Omental fat pad (tissue), 3 donors: ENCODE measurements at regions not wholly inside any gene's neighbourhood (a gene's known extent, or its start where the extent isn't known, plus 50 kb on each side); places are given as distances from the start of the nearest gene placed in this dataset.

Experiments used
- ATAC-seq: fragments of 150-250 bp; one replicate; pipeline ENCODE4 v1.9.1; 2016; ENCODE audit warnings: mild to moderate bottlenecking, moderate library complexity; ENCODE audit not compliant: low FRiP score
- DNase-seq: peaks from one replicate; pipeline ENCODE4 v3.0.0-alpha.2; 2019; ENCODE audit warnings: low spot score
- CTCF ChIP-seq, 3 donors: fragments of 450-650 bp; IDR thresholded peaks; one replicate each; pipeline ENCODE4 v1.5.1; 2016 to 2017; ENCODE audit warnings: antibody characterized with exemption in 3 of 3, mild to moderate bottlenecking in 3 of 3, moderate library complexity in 2 of 3

DNA sequence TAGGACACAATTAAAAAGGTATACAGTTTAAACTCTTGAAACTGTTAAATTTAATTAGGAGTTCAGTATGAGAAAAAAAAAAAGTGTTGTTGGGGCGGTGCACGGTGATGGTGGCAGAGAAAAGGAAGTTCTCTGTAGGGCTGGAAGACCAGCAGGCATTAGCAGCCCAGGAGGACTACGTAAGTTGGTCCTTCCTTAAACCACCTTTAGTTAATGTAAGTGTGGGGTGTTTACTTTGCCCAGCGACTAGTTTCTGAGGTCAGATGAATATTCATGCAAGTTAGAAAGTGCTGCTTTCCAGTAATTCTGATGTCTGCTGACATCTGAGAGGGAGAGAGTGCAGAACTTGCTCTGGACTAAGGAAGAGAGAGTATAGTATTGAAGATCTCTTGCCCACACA, 54.9 kb downstream of the NKX2-1 start:
- ATAC-seq = no peak
- DNase-seq = no peak
- no peak for TF ChIP-seq CTCF (IDR thresholded peaks at IDR 0.05)

DNA sequence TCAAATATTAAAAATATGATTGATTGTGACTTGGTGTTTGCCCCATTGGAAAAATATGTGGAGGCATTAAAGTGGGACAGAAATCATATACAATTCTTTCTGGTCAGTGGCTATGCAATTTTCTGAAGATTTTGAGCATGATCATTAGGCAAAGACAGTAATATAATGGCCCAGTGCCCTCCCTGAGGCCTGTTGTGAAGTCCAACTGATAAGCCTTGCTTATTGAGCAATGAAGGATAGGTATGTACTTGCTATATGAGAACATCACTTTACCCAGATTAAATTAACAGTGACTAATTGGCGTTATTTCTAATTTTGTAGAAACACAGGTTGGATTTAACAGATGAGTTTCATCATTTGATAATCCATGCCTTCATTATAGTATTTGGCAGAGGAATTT, 57.1 kb downstream of the NKX2-1 start:
- ATAC-seq = no peak
- TF ChIP-seq CTCF (IDR thresholded peaks at IDR 0.05) = no peak
- no peak for DNase-seq

- no peak for ATAC-seq
- no peak for DNase-seq
- no peak for TF ChIP-seq CTCF (IDR thresholded peaks at IDR 0.05)
Measured at GRCh38 chr14:36455241-36455627, 64.8 kb downstream of the NKX2-1 start.

- ATAC-seq (no peak), DNase-seq (no peak)
- TF ChIP-seq CTCF (IDR thresholded peaks at IDR 0.05) = no peak
Measured at GRCh38 chr14:36454599-36455240, 65.3 kb downstream of the NKX2-1 start.

- no peak for DNase-seq
- no peak for ATAC-seq
- TF ChIP-seq CTCF (IDR thresholded peaks at IDR 0.05) = no peak
Measured at GRCh38 chr14:36452860-36453259, 67.2 kb downstream of the NKX2-1 start.

DNA sequence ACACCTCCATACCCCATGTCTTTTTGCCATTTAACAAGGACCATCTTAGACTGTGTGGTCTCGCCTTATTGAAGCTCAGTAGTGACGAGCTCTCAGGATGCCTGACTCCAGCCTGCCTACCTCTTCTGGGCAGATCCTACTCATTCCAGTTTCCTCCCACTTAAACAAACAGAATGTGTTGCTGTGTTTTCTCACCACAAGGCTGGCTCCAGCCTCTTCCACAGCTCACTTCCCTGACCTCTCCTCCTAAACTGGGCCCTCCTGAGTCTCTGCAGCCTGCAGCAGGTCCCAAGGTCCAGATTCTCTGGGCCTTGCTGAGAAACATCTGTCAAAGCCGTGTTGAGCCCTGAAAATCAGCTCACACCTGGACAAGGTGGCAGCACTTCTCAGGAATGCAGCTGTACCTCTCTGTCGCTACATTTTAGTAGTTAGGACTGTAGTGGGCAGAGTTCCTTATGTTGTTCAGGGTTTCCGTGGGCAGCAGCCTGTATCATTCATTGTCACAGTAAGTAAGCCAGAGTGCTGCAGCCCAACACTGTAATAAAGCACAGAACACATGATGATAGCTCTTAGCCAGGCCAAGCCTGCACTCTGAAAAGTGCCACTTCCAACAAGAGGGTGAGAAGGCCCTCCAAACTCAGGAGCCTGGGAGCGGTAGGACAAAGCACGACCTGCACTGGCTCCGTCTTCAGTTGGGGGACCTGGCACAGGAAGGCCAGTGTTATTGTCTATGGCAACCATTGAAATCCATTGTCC, 68.5 kb downstream of the NKX2-1 start:
- DNase-seq = no peak
- no peak for ATAC-seq
- TF ChIP-seq CTCF (IDR thresholded peaks at IDR 0.05) = no peak

DNA sequence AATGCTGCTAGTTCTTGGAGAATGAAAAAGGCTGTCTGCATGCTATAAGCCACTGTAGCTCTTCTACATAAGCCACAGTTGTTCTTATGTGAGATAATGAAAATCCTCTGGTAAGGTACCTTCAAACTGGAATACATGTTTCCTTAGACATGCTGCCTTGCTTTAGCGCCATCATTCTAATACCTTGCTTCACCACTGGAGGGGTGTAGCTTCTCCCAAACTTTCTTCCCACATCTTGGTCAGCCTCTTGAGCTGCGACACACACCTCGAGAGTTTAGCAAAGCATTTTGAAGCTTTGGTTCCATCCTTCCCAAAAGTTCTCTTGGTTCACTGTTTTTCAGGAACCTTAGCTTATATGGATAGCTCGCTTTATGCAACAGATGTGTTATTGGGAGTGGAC, 69.5 kb downstream of the NKX2-1 start:
- TF ChIP-seq CTCF (IDR thresholded peaks at IDR 0.05) = no peak
- DNase-seq (no peak), ATAC-seq (no peak)
